H54 (cell line): ENCODE measurements at regions not wholly inside any gene's neighbourhood (a gene's known extent, or its start where the extent isn't known, plus 50 kb on each side); places are given as distances from the start of the nearest gene placed in this dataset.

ENCODE experiments used
- DNase-seq: peaks from one replicate; pipeline ENCODE4 v3.0.0; 2011; ENCODE audit warnings: low spot score, mixed read lengths; ENCODE audit not compliant: insufficient read length
- FAIRE-seq: peaks from 3 replicates; lab custom pipeline; 2011; peaks lifted over from hg19 to GRCh38; lab: Jason Lieb, UNC
- POLR2A ChIP-seq: IDR thresholded peaks from 2 replicates; pipeline ENCODE4 v1.6.1; 2011; ENCODE audit warnings: low read depth, mild to moderate bottlenecking, low read length

DNA sequence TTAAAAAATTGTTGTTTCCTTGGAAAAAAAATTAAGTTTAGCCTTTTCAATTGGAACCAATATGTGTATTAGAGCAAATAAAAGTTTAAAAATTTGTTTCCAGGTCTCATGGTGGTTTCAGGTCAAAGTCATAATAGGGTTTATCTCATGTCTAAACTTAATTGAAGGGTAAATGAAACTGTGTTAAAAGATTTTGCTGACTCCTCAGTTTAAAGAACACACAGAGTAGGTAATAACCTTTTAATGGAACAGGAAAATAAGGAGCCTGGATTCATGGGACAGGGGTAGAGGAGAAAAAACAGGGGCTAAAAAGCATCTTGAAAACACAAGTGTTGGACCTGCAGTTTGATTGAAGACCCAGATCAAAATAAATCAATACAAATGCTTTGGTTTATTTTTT lies 190.6 kb downstream of the MFSD1 start:
- DNase-seq (no peak), FAIRE-seq (no peak)
- no peak for TF ChIP-seq POLR2A

DNA sequence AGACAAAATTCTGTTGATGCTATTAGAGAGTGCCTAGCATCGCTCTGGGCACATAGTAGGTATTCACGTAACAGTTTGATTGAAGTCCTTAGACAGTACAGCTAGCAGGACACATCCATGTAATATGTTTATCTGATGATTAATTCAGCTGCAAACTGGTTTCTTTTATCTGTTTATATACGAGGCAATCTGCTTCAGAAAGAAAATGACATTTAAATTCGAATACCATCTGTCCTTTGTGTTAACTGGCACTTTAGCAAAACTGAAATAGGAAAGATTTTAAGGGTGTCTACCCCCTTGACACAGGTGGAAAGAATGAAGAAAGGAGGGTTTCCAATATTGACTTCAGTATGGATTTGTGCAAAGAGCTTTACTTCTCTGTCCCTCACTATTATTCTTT lies 192.5 kb downstream of the MFSD1 start:
- no peak for TF ChIP-seq POLR2A
- no peak for DNase-seq
- no peak for FAIRE-seq

- DNase-seq (no peak), FAIRE-seq (peak; percentile 65)
- no peak for TF ChIP-seq POLR2A
Measured at GRCh38 chr3:159001711-159002110, 199.9 kb downstream of the MFSD1 start.

- DNase-seq (no peak), FAIRE-seq (no peak)
- TF ChIP-seq POLR2A: no peak
Measured at GRCh38 chr3:159005137-159005536, 203.3 kb downstream of the MFSD1 start.

DNA sequence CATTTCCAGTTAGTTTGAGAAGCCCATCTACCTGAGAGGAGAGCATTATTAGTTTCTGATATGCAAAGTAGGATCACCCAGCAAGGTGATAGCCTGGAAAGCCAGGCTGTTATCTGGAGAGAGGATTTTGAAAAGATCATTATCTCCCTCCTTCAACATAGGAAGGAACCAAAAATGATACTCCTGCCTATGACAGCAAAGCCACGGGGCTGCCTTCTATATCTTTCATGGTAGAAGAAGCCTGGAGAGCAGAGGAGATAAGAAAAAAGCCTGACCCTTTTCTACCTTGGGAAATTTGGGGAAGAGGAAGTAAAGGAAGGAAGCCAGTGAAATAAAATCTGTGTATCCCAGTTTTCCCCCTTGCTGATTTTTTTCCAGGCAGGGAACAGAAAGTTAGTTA lies 205.5 kb downstream of the MFSD1 start:
- no peak for FAIRE-seq
- no peak for TF ChIP-seq POLR2A
- DNase-seq: no peak

DNA sequence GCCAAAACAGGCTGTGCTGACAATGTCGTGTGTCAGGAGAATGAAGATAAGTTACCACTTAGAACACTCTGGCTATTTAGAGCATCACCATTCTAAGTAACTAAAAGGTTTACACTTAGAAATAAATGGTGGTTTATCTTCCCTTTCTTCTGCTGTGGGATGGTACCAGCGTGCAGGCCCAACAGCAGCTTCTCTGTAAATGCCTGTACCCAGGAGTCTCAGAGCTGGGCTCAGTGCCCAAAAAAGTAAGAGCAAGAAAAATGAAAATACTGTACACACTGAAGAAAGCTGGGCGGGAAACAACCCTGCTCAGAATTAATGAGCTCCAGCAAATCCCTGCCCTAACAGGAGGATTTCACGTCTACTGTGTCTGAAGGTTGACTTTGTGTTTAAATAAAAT lies 206.5 kb downstream of the MFSD1 start:
- DNase-seq: no peak
- no peak for TF ChIP-seq POLR2A
- no peak for FAIRE-seq

DNA sequence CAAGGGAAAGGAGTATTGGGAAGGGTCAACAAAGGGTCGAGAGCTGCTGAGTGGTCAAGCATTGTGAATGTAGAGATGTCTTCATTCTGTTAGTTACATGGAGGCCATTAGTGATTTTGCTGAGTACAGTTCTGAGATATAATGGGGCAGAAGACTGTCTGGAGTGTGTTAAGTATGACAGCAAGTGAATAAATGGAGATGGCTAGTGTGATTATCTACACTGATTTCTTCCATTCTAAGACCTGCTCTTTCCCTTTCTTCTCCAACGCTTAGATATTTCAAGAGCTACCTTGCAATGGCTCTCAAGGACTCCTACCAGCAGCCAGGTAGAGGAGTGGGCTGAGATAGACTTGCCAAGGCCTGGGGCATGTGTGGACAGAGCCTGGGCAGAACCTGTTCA lies 216.5 kb downstream of the MFSD1 start:
- no peak for FAIRE-seq
- no peak for DNase-seq
- TF ChIP-seq POLR2A: no peak

- DNase-seq (no peak), FAIRE-seq (no peak)
- TF ChIP-seq POLR2A: no peak
Measured at GRCh38 chr3:159025733-159026132, 223.9 kb downstream of the MFSD1 start.

DNA sequence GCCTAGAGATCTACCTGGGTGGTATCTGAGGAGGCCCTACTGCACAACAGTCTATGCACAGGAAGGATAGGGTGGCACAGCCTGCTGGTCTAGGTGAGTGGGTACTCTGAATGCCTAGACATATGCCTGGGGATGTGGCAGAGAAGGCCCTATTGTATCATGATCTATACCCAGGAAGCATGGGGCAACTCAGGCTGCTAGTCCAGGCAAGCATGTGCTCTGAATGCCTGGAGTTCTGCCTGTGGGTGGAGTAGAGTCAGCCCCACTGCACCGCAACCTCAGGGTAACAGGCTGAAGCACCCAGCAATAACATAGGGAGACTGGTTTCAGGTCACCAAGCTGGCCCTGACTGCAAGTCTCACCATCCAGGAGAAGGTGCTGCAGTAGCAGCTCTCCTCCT lies 224.7 kb downstream of the MFSD1 start:
- FAIRE-seq (no peak), DNase-seq (no peak)
- TF ChIP-seq POLR2A: no peak

- DNase-seq (no peak), FAIRE-seq (no peak)
- no peak for TF ChIP-seq POLR2A
Measured at GRCh38 chr3:159028706-159029105, 226.9 kb downstream of the MFSD1 start.

- no peak for TF ChIP-seq POLR2A
- DNase-seq (no peak), FAIRE-seq (no peak)
Measured at GRCh38 chr3:159029306-159030026, 227.6 kb downstream of the MFSD1 start.

GRCh38 chr3:159030138-159030670 lies 228.3 kb downstream of the MFSD1 start:
- TF ChIP-seq POLR2A: no peak
- FAIRE-seq (no peak), DNase-seq (no peak)

- FAIRE-seq (no peak), DNase-seq (no peak)
Measured at GRCh38 chr3:159030886-159031679, 229.2 kb downstream of the MFSD1 start.

DNA sequence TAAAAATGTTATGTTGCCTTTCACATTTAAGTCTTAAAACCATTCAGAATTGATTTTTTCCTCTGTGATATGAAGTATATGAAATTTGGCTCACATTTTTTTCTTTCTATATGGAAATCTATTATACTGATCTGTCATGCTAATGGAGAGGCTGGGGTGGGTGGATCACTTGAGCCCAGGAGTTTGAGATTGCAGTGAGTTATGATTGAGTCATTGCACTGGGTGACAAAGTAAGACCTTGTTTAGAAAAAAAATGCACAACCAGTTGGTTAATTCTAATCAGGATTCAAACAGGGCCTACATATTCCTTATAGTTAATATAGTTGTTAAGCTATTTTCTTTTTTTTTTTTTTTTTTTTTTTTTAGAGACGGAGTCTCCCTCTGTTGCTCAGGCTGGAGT lies 230.5 kb downstream of the MFSD1 start:
- peak; percentile 1 for DNase-seq
- FAIRE-seq: peak; percentile 90
- TF ChIP-seq POLR2A: no peak

More at GRCh38 chr3:159030886-159031679, 229.2 kb downstream of the MFSD1 start:
- TF ChIP-seq POLR2A: no peak
